Ishikawa (cell line): ENCODE measurements at regions not wholly inside any gene's neighbourhood (a gene's known extent, or its start where the extent isn't known, plus 50 kb on each side); places are given as distances from the start of the nearest gene placed in this dataset.

Source experiments
- CEBPB ChIP-seq: IDR thresholded peaks from 2 replicates; pipeline ENCODE4 v1.6.1; 2012
- CREB1 ChIP-seq: IDR thresholded peaks from 2 replicates; pipeline ENCODE4 v1.6.1; 2012; ENCODE audit warnings: low read depth
- EP300 ChIP-seq: IDR thresholded peaks from 2 replicates; pipeline ENCODE4 v1.6.1; 2012; ENCODE audit warnings: borderline replicate concordance
- FOXM1 ChIP-seq: IDR thresholded peaks from 2 replicates; pipeline ENCODE4 v1.6.1; 2012; ENCODE audit warnings: low read depth, borderline replicate concordance
- NFIC ChIP-seq: IDR thresholded peaks from 2 replicates; pipeline ENCODE4 v1.6.1; 2012
- RAD21 ChIP-seq: IDR thresholded peaks from 2 replicates; pipeline ENCODE4 v1.6.1; 2012; ENCODE audit warnings: low read depth
- TAF1 ChIP-seq: IDR thresholded peaks from 2 replicates; pipeline ENCODE4 v1.6.1; 2012; ENCODE audit warnings: low read depth, mild to moderate bottlenecking
- TEAD4 ChIP-seq: IDR thresholded peaks from 2 replicates; pipeline ENCODE4 v1.6.1; 2012
- USF1 ChIP-seq: IDR thresholded peaks from 2 replicates; pipeline ENCODE4 v1.6.1; 2012
- YY1 ChIP-seq: IDR thresholded peaks from 2 replicates; pipeline ENCODE4 v1.6.1; 2012; ENCODE audit warnings: low read depth
- ZBTB7A ChIP-seq: IDR thresholded peaks from 2 replicates; pipeline ENCODE4 v1.6.1; 2012; ENCODE audit warnings: low read depth
- TF ChIP-seq, protein P1 (sequence below): IDR thresholded peaks from 2 replicates; pipeline ENCODE4 v1.6.1; 2012; ENCODE audit warnings: low read depth, mild to moderate bottlenecking
- TF ChIP-seq, protein P2 (sequence below): IDR thresholded peaks from 2 replicates; pipeline ENCODE4 v1.6.1; 2012

DNA sequence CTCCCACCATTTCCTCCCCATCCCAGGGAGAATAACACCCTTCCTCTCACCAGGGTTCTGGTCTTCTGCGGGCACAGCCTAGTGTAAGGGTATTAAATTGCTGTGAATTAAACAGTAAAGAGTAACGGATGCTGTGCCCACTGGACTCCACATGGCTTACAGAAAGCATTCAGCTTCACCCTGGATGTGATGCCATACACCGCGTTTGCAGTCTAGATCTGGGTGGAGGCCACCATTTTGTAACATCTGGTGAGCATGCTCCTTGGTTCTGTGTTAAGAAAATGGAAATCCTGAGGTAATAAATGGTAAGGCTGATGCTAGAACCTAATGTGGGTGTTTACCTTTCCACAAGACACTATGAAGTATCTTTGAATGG is 331.8 kb upstream of the B3GAT1 start:
- TF ChIP-seq, protein P1, sequence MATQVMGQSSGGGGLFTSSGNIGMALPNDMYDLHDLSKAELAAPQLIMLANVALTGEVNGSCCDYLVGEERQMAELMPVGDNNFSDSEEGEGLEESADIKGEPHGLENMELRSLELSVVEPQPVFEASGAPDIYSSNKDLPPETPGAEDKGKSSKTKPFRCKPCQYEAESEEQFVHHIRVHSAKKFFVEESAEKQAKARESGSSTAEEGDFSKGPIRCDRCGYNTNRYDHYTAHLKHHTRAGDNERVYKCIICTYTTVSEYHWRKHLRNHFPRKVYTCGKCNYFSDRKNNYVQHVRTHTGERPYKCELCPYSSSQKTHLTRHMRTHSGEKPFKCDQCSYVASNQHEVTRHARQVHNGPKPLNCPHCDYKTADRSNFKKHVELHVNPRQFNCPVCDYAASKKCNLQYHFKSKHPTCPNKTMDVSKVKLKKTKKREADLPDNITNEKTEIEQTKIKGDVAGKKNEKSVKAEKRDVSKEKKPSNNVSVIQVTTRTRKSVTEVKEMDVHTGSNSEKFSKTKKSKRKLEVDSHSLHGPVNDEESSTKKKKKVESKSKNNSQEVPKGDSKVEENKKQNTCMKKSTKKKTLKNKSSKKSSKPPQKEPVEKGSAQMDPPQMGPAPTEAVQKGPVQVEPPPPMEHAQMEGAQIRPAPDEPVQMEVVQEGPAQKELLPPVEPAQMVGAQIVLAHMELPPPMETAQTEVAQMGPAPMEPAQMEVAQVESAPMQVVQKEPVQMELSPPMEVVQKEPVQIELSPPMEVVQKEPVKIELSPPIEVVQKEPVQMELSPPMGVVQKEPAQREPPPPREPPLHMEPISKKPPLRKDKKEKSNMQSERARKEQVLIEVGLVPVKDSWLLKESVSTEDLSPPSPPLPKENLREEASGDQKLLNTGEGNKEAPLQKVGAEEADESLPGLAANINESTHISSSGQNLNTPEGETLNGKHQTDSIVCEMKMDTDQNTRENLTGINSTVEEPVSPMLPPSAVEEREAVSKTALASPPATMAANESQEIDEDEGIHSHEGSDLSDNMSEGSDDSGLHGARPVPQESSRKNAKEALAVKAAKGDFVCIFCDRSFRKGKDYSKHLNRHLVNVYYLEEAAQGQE, result no peak
- no peak for TF ChIP-seq EP300
- TF ChIP-seq USF1, result no peak
- no peak for TF ChIP-seq TAF1
- TF ChIP-seq YY1, result no peak
- TF ChIP-seq CREB1, result no peak
- TF ChIP-seq CEBPB, result no peak
- no peak for TF ChIP-seq TEAD4
- no peak for TF ChIP-seq ZBTB7A
- TF ChIP-seq NFIC, result no peak
- no peak for TF ChIP-seq FOXM1
- TF ChIP-seq RAD21, result no peak
- TF ChIP-seq, protein P2, sequence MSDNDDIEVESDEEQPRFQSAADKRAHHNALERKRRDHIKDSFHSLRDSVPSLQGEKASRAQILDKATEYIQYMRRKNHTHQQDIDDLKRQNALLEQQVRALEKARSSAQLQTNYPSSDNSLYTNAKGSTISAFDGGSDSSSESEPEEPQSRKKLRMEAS, result no peak
